Astrocyte (in vitro differentiated cells and primary cell): ENCODE measurements at regions not wholly inside any gene's neighbourhood (a gene's known extent, or its start where the extent isn't known, plus 50 kb on each side); places are given as distances from the start of the nearest gene placed in this dataset.

ENCODE experiments used
- DNase-seq: peaks from one replicate; pipeline ENCODE4 v3.0.0-alpha.2; 2010; ENCODE audit warnings: low read depth
- FAIRE-seq: peaks from 2 replicates; lab custom pipeline; 2011; peaks lifted over from hg19 to GRCh38; lab: Jason Lieb, UNC
- H2AFZ ChIP-seq: 2 replicates; pipeline ENCODE4 v1.6.0; 2012; ENCODE audit warnings: low read depth, low read length, inconsistent platforms
- H3K27ac ChIP-seq: 2 replicates; pipeline ENCODE4 v1.5.1; 2011; ENCODE audit warnings: low read depth, low read length, inconsistent platforms
- H3K27me3 ChIP-seq: 2 replicates; pipeline ENCODE4 v1.6.0; 2011; ENCODE audit warnings: low read length, inconsistent platforms; ENCODE audit not compliant: insufficient read depth
- H3K36me3 ChIP-seq: 2 replicates; pipeline ENCODE4 v1.5.1; 2011; ENCODE audit warnings: low read length, inconsistent platforms; ENCODE audit not compliant: insufficient read depth
- H3K4me1 ChIP-seq: 2 replicates; pipeline ENCODE4 v1.5.1; 2011; ENCODE audit warnings: low read length, inconsistent platforms; ENCODE audit not compliant: insufficient read depth
- H3K4me2 ChIP-seq: 2 replicates; pipeline ENCODE4 v1.6.0; 2012; ENCODE audit warnings: low read length, inconsistent platforms
- H3K4me3 ChIP-seq: 2 replicates; pipeline ENCODE4 v1.5.1; 2011; ENCODE audit warnings: low read depth, mild to moderate bottlenecking, low read length, inconsistent platforms; ENCODE audit not compliant: insufficient read depth
- H3K79me2 ChIP-seq: 2 replicates; pipeline ENCODE4 v1.6.0; 2012; ENCODE audit warnings: mild to moderate bottlenecking, low read length, inconsistent platforms; ENCODE audit not compliant: insufficient read depth
- H3K9ac ChIP-seq: 2 replicates; pipeline ENCODE4 v1.6.0; 2012; ENCODE audit warnings: mild to moderate bottlenecking, low read length, inconsistent platforms
- H3K9me3 ChIP-seq: 2 replicates; pipeline ENCODE4 v1.5.1; 2012; ENCODE audit warnings: low read depth, mild to moderate bottlenecking, low read length, inconsistent platforms; ENCODE audit not compliant: insufficient read depth
- H4K20me1 ChIP-seq: 2 replicates; pipeline ENCODE4 v1.6.0; 2012; ENCODE audit warnings: low read length, inconsistent platforms; ENCODE audit not compliant: insufficient read depth
- H3K27ac Mint-ChIP-seq: one replicate; pipeline ENCODE4 v1.8.0; 2021; ENCODE audit warnings: mild to moderate bottlenecking, mixed read lengths; ENCODE audit not compliant: unreplicated experiment
- H3K27me3 Mint-ChIP-seq: one replicate; pipeline ENCODE4 v1.8.0; 2021; ENCODE audit warnings: low read depth, mixed read lengths; ENCODE audit not compliant: unreplicated experiment
- H3K36me3 Mint-ChIP-seq: one replicate; pipeline ENCODE4 v1.8.0; 2021; ENCODE audit warnings: low read depth, mixed read lengths; ENCODE audit not compliant: unreplicated experiment
- H3K4me1 Mint-ChIP-seq: one replicate; pipeline ENCODE4 v1.8.0; 2021; ENCODE audit warnings: low read depth, mixed read lengths; ENCODE audit not compliant: unreplicated experiment
- H3K4me3 Mint-ChIP-seq: one replicate; pipeline ENCODE4 v1.8.0; 2021; ENCODE audit warnings: mild to moderate bottlenecking, moderate library complexity, mixed read lengths; ENCODE audit not compliant: unreplicated experiment
- H3K9me3 Mint-ChIP-seq: one replicate; pipeline ENCODE4 v1.8.0; 2021; ENCODE audit warnings: mild to moderate bottlenecking, mixed read lengths; ENCODE audit not compliant: unreplicated experiment
- EZH2 ChIP-seq: IDR thresholded peaks from 2 replicates; pipeline ENCODE4 v1.6.1; 2012; ENCODE audit warnings: mild to moderate bottlenecking, low read length, inconsistent platforms; ENCODE audit not compliant: insufficient read depth
- TF ChIP-seq, protein P1 (sequence below): IDR thresholded peaks from 2 replicates; pipeline ENCODE4 v1.5.1; 2011; ENCODE audit warnings: low read depth, mild to moderate bottlenecking, inconsistent platforms, low read length, moderate library complexity; ENCODE audit not compliant: insufficient read depth

DNA sequence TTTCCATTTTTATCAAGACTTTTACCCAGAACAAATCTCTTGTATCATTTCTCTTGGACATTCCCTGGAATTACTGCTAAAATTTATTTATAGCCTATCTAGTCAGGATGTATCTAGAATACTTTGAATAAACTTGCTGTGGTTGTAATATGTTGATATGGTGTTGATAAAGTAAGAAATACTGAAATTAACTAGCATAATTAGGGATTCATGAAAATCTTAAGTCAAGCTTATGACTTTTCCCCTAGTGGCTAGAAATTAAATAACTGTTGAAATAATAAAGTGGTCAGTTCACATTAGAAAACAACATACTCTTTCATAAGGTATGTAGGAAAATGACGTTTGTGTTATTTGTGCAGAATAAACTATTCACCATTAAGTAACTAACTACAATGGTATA lies 73.1 kb upstream of the ANKRD50 start:
- H3K36me3 ChIP-seq, result no peaks in the 10 kb centered on the region
- H3K36me3 Mint-ChIP-seq, result no peaks in the 10 kb centered on the region
- H3K9ac ChIP-seq, result no peak overlapping the region
- H3K27ac ChIP-seq, result no peak overlapping the region
- no peaks in the 10 kb centered on the region for H3K79me2 ChIP-seq
- H3K27ac Mint-ChIP-seq, result no peak overlapping the region
- H3K27me3 ChIP-seq, result no peaks in the 10 kb centered on the region
- no peak overlapping the region for H2AFZ ChIP-seq
- H3K4me3 Mint-ChIP-seq, result no peak overlapping the region
- TF ChIP-seq, protein P1, sequence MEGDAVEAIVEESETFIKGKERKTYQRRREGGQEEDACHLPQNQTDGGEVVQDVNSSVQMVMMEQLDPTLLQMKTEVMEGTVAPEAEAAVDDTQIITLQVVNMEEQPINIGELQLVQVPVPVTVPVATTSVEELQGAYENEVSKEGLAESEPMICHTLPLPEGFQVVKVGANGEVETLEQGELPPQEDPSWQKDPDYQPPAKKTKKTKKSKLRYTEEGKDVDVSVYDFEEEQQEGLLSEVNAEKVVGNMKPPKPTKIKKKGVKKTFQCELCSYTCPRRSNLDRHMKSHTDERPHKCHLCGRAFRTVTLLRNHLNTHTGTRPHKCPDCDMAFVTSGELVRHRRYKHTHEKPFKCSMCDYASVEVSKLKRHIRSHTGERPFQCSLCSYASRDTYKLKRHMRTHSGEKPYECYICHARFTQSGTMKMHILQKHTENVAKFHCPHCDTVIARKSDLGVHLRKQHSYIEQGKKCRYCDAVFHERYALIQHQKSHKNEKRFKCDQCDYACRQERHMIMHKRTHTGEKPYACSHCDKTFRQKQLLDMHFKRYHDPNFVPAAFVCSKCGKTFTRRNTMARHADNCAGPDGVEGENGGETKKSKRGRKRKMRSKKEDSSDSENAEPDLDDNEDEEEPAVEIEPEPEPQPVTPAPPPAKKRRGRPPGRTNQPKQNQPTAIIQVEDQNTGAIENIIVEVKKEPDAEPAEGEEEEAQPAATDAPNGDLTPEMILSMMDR, result no peak
- TF ChIP-seq EZH2, result no peak
- H3K4me2 ChIP-seq, result no peak overlapping the region
- no peaks in the 10 kb centered on the region for H3K4me1 Mint-ChIP-seq
- no peak overlapping the region for H3K4me3 ChIP-seq
- no peaks in the 10 kb centered on the region for H3K4me1 ChIP-seq
- no peaks in the 10 kb centered on the region for H3K9me3 ChIP-seq
- no peaks in the 10 kb centered on the region for H3K9me3 Mint-ChIP-seq
- FAIRE-seq, result peak; percentile 13
- DNase-seq, result no peak
- no peaks in the 10 kb centered on the region for H3K27me3 Mint-ChIP-seq
- no peaks in the 10 kb centered on the region for H4K20me1 ChIP-seq

DNA sequence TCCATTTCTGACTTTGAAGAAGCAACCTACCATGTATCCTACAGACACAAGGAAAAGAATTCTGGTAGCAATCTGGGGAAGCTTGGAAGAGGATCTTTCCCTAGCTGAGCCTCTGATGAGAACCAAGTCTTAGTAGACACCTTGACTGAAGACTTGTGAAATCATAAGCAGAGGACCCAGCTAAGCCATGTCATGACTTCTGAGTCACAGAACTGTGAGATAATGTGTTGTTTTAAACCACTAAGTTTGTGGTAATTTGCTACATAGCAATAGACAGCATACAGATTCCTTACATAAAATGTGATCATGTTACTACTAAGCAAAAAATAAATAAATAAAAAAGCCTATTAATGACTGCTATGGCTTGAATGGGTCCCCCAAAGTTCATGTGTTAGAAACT lies 71.3 kb upstream of the ANKRD50 start:
- H3K27me3 Mint-ChIP-seq, result no peaks in the 10 kb centered on the region
- FAIRE-seq (no peak), DNase-seq (peak; percentile 28)
- H3K36me3 Mint-ChIP-seq, result no peaks in the 10 kb centered on the region
- no peak overlapping the region for H2AFZ ChIP-seq
- H3K4me1 ChIP-seq, result no peaks in the 10 kb centered on the region
- no peaks in the 10 kb centered on the region for H3K4me1 Mint-ChIP-seq
- no peak overlapping the region for H3K27ac Mint-ChIP-seq
- no peaks in the 10 kb centered on the region for H3K27me3 ChIP-seq
- H3K79me2 ChIP-seq, result no peaks in the 10 kb centered on the region
- H3K9me3 ChIP-seq, result no peaks in the 10 kb centered on the region
- H3K9ac ChIP-seq, result no peak overlapping the region
- H3K4me3 Mint-ChIP-seq, result no peak overlapping the region
- TF ChIP-seq EZH2, result no peak
- TF ChIP-seq, protein P1, result no peak
- H3K4me2 ChIP-seq, result no peak overlapping the region
- H4K20me1 ChIP-seq, result no peaks in the 10 kb centered on the region
- no peaks in the 10 kb centered on the region for H3K9me3 Mint-ChIP-seq
- H3K27ac ChIP-seq, result no peak overlapping the region
- H3K36me3 ChIP-seq, result no peaks in the 10 kb centered on the region
- H3K4me3 ChIP-seq, result no peak overlapping the region

DNA sequence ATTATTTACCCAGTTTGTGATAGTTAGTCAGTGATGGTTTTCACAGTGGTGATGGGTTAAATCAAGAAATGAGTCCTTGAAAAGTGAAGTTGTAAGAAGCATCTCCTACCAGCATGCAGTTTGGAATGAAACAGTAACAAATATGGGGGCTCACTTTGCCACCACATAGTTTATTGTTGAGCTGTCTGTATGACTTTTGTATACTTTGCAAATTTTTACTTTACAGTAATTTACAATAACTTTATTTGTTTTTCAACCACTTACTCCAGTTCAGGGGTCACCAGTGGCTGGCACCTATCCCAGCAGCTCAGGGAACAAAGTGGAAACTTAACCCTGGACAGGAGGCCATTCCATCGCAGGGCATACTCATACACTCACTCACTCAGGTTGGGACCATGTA lies 64.5 kb upstream of the ANKRD50 start:
- no peak for TF ChIP-seq EZH2
- TF ChIP-seq, protein P1, result no peak
- Histone ChIP-seq H3K27ac (no peak overlapping the region), H3K9me3 (no peaks in the 10 kb centered on the region), H3K4me1 (no peaks in the 10 kb centered on the region), H3K36me3 (no peaks in the 10 kb centered on the region), H3K27me3 (no peaks in the 10 kb centered on the region), H2AFZ (no peak overlapping the region), H3K9ac (no peak overlapping the region), H4K20me1 (no peaks in the 10 kb centered on the region), H3K79me2 (no peaks in the 10 kb centered on the region), H3K4me3 (no peak overlapping the region), H3K4me2 (no peak overlapping the region)
- DNase-seq (no peak), FAIRE-seq (no peak)
- H3K27me3 Mint-ChIP-seq, result no peaks in the 10 kb centered on the region
- peaks cover 4% of the 10 kb centered on the region for H3K9me3 Mint-ChIP-seq
- no peak overlapping the region for H3K27ac Mint-ChIP-seq
- H3K36me3 Mint-ChIP-seq, result no peaks in the 10 kb centered on the region
- H3K4me3 Mint-ChIP-seq, result no peak overlapping the region
- no peaks in the 10 kb centered on the region for H3K4me1 Mint-ChIP-seq
